ENCODE measurements at regions not wholly inside any gene's neighbourhood (a gene's known extent, or its start where the extent isn't known, plus 50 kb on each side); places are given as distances from the start of the nearest gene placed in this dataset.

GRCh38 chr1:163730411-163730821 is 408.7 kb downstream of the NUF2 start:
- H3K36me3 ChIP-seq (ENCODE audit: control insufficient read depth, insufficient read depth, low read length) = no peaks in the 10 kb centered on the region
- H3K4me1 ChIP-seq (ENCODE audit: control insufficient read depth, insufficient read depth, low read length) = no peaks in the 10 kb centered on the region
- H3K27ac ChIP-seq (ENCODE audit: low read length) = no peak overlapping the region
- H3K4me3 ChIP-seq (ENCODE audit: low read length) = no peak overlapping the region
- peak; percentile 4 to 7 for DNase-seq
- H3K9me3 ChIP-seq (ENCODE audit: control insufficient read depth, low read depth, low read length) = no peaks in the 10 kb centered on the region
- 74% methylated on average over 3 of the region's 3 CpGs for WGBS (ENCODE audit: insufficient coverage, low lambda C conversion rate)
- no peaks in the 10 kb centered on the region for H3K27me3 ChIP-seq (ENCODE audit: control insufficient read depth, insufficient read depth, low read length)

- H3K36me3 ChIP-seq (ENCODE audit: control insufficient read depth, insufficient read depth, low read length) = no peaks in the 10 kb centered on the region
- no CpG with 5 or more reads among the region's 2 CpGs for WGBS (ENCODE audit: insufficient coverage, low lambda C conversion rate)
- H3K4me3 ChIP-seq (ENCODE audit: low read length) = no peak overlapping the region
- no peak overlapping the region for H3K27ac ChIP-seq (ENCODE audit: low read length)
- no peaks in the 10 kb centered on the region for H3K4me1 ChIP-seq (ENCODE audit: control insufficient read depth, insufficient read depth, low read length)
- no peaks in the 10 kb centered on the region for H3K9me3 ChIP-seq (ENCODE audit: control insufficient read depth, low read depth, low read length)
- no peaks in the 10 kb centered on the region for H3K27me3 ChIP-seq (ENCODE audit: control insufficient read depth, insufficient read depth, low read length)
- DNase-seq = no peak
Observed at GRCh38 chr1:163737261-163737660, 415.5 kb downstream of the NUF2 start.

GRCh38 chr1:163744301-163744887 is 422.6 kb downstream of the NUF2 start:
- Histone ChIP-seq H3K4me1 (ENCODE audit: control insufficient read depth, insufficient read depth, low read length) (no peaks in the 10 kb centered on the region), H3K27me3 (ENCODE audit: control insufficient read depth, insufficient read depth, low read length) (no peaks in the 10 kb centered on the region), H3K36me3 (ENCODE audit: control insufficient read depth, insufficient read depth, low read length) (no peaks in the 10 kb centered on the region), H3K27ac (ENCODE audit: low read length) (no peak overlapping the region), H3K4me3 (ENCODE audit: low read length) (no peak overlapping the region), H3K9me3 (ENCODE audit: control insufficient read depth, low read depth, low read length) (no peaks in the 10 kb centered on the region)
- no CpG with 5 or more reads among the region's 2 CpGs for WGBS (ENCODE audit: insufficient coverage, low lambda C conversion rate)
- no peak for DNase-seq

- H3K27me3 ChIP-seq (ENCODE audit: control insufficient read depth, insufficient read depth, low read length) = no peaks in the 10 kb centered on the region
- no peak overlapping the region for H3K4me3 ChIP-seq (ENCODE audit: low read length)
- H3K9me3 ChIP-seq (ENCODE audit: control insufficient read depth, low read depth, low read length) = no peaks in the 10 kb centered on the region
- no peak overlapping the region for H3K27ac ChIP-seq (ENCODE audit: low read length)
- H3K4me1 ChIP-seq (ENCODE audit: control insufficient read depth, insufficient read depth, low read length) = no peaks in the 10 kb centered on the region
- no peaks in the 10 kb centered on the region for H3K36me3 ChIP-seq (ENCODE audit: control insufficient read depth, insufficient read depth, low read length)
- no CpG with 5 or more reads among the region's 2 CpGs for WGBS (ENCODE audit: insufficient coverage, low lambda C conversion rate)
- DNase-seq = no peak
Observed at GRCh38 chr1:163745204-163745603, 423.4 kb downstream of the NUF2 start.

- no peak overlapping the region for H3K4me3 ChIP-seq (ENCODE audit: low read length)
- H3K9me3 ChIP-seq (ENCODE audit: control insufficient read depth, low read depth, low read length) = no peaks in the 10 kb centered on the region
- no peak for DNase-seq
- no peaks in the 10 kb centered on the region for H3K36me3 ChIP-seq (ENCODE audit: control insufficient read depth, insufficient read depth, low read length)
- no peaks in the 10 kb centered on the region for H3K27me3 ChIP-seq (ENCODE audit: control insufficient read depth, insufficient read depth, low read length)
- no peaks in the 10 kb centered on the region for H3K4me1 ChIP-seq (ENCODE audit: control insufficient read depth, insufficient read depth, low read length)
- H3K27ac ChIP-seq (ENCODE audit: low read length) = no peak overlapping the region
Observed at GRCh38 chr1:163747261-163747660, 425.5 kb downstream of the NUF2 start.

GRCh38 chr1:163747855-163748254 is 426.1 kb downstream of the NUF2 start:
- Histone ChIP-seq H3K27ac (ENCODE audit: low read length) (no peak overlapping the region), H3K4me1 (ENCODE audit: control insufficient read depth, insufficient read depth, low read length) (no peaks in the 10 kb centered on the region), H3K36me3 (ENCODE audit: control insufficient read depth, insufficient read depth, low read length) (no peaks in the 10 kb centered on the region), H3K27me3 (ENCODE audit: control insufficient read depth, insufficient read depth, low read length) (no peaks in the 10 kb centered on the region), H3K4me3 (ENCODE audit: low read length) (no peak overlapping the region), H3K9me3 (ENCODE audit: control insufficient read depth, low read depth, low read length) (no peaks in the 10 kb centered on the region)
- DNase-seq = no peak
- WGBS (ENCODE audit: insufficient coverage, low lambda C conversion rate) = no CpG with 5 or more reads among the region's 1 CpG

GRCh38 chr1:163758977-163759670 is 437.4 kb downstream of the NUF2 start:
- H3K9me3 ChIP-seq (ENCODE audit: control insufficient read depth, low read depth, low read length) = no peaks in the 10 kb centered on the region
- WGBS (ENCODE audit: insufficient coverage, low lambda C conversion rate) = no CpG with 5 or more reads among the region's 3 CpGs
- no peak overlapping the region for H3K4me3 ChIP-seq (ENCODE audit: low read length)
- DNase-seq = no peak
- no peak overlapping the region for H3K27ac ChIP-seq (ENCODE audit: low read length)
- H3K27me3 ChIP-seq (ENCODE audit: control insufficient read depth, insufficient read depth, low read length) = no peaks in the 10 kb centered on the region
- H3K4me1 ChIP-seq (ENCODE audit: control insufficient read depth, insufficient read depth, low read length) = no peaks in the 10 kb centered on the region
- H3K36me3 ChIP-seq (ENCODE audit: control insufficient read depth, insufficient read depth, low read length) = no peaks in the 10 kb centered on the region

- 80% methylated on average over 2 of the region's 3 CpGs for WGBS (ENCODE audit: insufficient coverage, low lambda C conversion rate)
- Histone ChIP-seq H3K36me3 (ENCODE audit: control insufficient read depth, insufficient read depth, low read length) (no peaks in the 10 kb centered on the region), H3K9me3 (ENCODE audit: control insufficient read depth, low read depth, low read length) (no peaks in the 10 kb centered on the region), H3K27me3 (ENCODE audit: control insufficient read depth, insufficient read depth, low read length) (no peaks in the 10 kb centered on the region), H3K4me1 (ENCODE audit: control insufficient read depth, insufficient read depth, low read length) (no peaks in the 10 kb centered on the region), H3K27ac (ENCODE audit: low read length) (no peak overlapping the region), H3K4me3 (ENCODE audit: low read length) (no peak overlapping the region)
- no peak for DNase-seq
Observed at GRCh38 chr1:163761898-163762297, 440.1 kb downstream of the NUF2 start.

GRCh38 chr1:163766257-163766918 is 444.6 kb downstream of the NUF2 start:
- no peak overlapping the region for H3K4me3 ChIP-seq (ENCODE audit: low read length)
- no peaks in the 10 kb centered on the region for H3K36me3 ChIP-seq (ENCODE audit: control insufficient read depth, insufficient read depth, low read length)
- no CpG with 5 or more reads among the region's 7 CpGs for WGBS (ENCODE audit: insufficient coverage, low lambda C conversion rate)
- H3K9me3 ChIP-seq (ENCODE audit: control insufficient read depth, low read depth, low read length) = no peaks in the 10 kb centered on the region
- no peaks in the 10 kb centered on the region for H3K4me1 ChIP-seq (ENCODE audit: control insufficient read depth, insufficient read depth, low read length)
- H3K27ac ChIP-seq (ENCODE audit: low read length) = no peak overlapping the region
- no peaks in the 10 kb centered on the region for H3K27me3 ChIP-seq (ENCODE audit: control insufficient read depth, insufficient read depth, low read length)
- no peak for DNase-seq

GRCh38 chr1:163768576-163768975 is 446.8 kb downstream of the NUF2 start:
- Histone ChIP-seq H3K27me3 (ENCODE audit: control insufficient read depth, insufficient read depth, low read length) (no peaks in the 10 kb centered on the region), H3K4me3 (ENCODE audit: low read length) (no peak overlapping the region), H3K36me3 (ENCODE audit: control insufficient read depth, insufficient read depth, low read length) (no peaks in the 10 kb centered on the region), H3K27ac (ENCODE audit: low read length) (no peak overlapping the region), H3K9me3 (ENCODE audit: control insufficient read depth, low read depth, low read length) (no peaks in the 10 kb centered on the region), H3K4me1 (ENCODE audit: control insufficient read depth, insufficient read depth, low read length) (no peaks in the 10 kb centered on the region)
- no peak for DNase-seq
- WGBS (ENCODE audit: insufficient coverage, low lambda C conversion rate) = no CpG with 5 or more reads among the region's 5 CpGs

Measured in large intestine (tissue), 3 donors.